Mucosa of descending colon (tissue), 3 donors: ENCODE measurements at regions not wholly inside any gene's neighbourhood (a gene's known extent, or its start where the extent isn't known, plus 50 kb on each side); places are given as distances from the start of the nearest gene placed in this dataset.
"Not testable (repeated sequence)": the region's sequence is repeated elsewhere in the genome, so short reads cannot be mapped to it uniquely, and the experiment has no call there.

Experiments
- ATAC-seq: fragments of 200-7000 bp; cut with Tn5 transposase; one replicate; pipeline ENCODE4 v1.9.1; 2020; ENCODE audit warnings: mild to moderate bottlenecking, moderate library complexity
- DNase-seq, 3 donors: peaks; one replicate each; pipeline ENCODE4 v3.0.0-alpha.2; 2020
- H3K36me3 ChIP-seq: fragments of 200-600 bp; one replicate; pipeline ENCODE4 v1.8.0; 2021; ENCODE audit warnings: low read depth, mild to moderate bottlenecking
- H3K4me1 ChIP-seq: fragments of 200-600 bp; one replicate; pipeline ENCODE4 v1.8.0; 2021; ENCODE audit warnings: low read depth, mild to moderate bottlenecking
- H3K4me3 ChIP-seq: fragments of 200-600 bp; one replicate; pipeline ENCODE4 v1.8.0; 2021; ENCODE audit warnings: mild to moderate bottlenecking
- H3K9me3 ChIP-seq: fragments of 200-600 bp; one replicate; pipeline ENCODE4 v1.8.0; 2021; ENCODE audit warnings: mild to moderate bottlenecking
- CTCF ChIP-seq: fragments of 200-600 bp; IDR thresholded peaks from one replicate; pipeline ENCODE4 v1.8.0; 2022; ENCODE audit warnings: antibody characterized with exemption, mild to moderate bottlenecking
- intact Hi-C, 2 donors: fragments of 100-400 bp; cut with DNase I in 1 of 2; cut with micrococcal nuclease in 1 of 2; formaldehyde crosslinking; loops; one replicate each; pipeline versions ENCODE4 v1.11.0 to v1.11.1; 2022; cut with DNase I, micrococcal nuclease
- donor health status: DM: no; HTN: no; CAD: no; lungs with moderate emphysema.
- donor health status: DM: no; HTN: no; CAD: no.
- donor health status: DM: no; HTN: yes; CAD: no.

GRCh38 chr14:86084097-86084496 is 554.2 kb downstream of the FLRT2 start:
- intact Hi-C loops, result no loop called here
- no peak for TF ChIP-seq CTCF
- ATAC-seq (no peak), DNase-seq (no peak)
- no peak overlapping the region for H3K4me3 ChIP-seq
- peaks cover 31% of the 10 kb centered on the region for H3K9me3 ChIP-seq
- no peaks in the 10 kb centered on the region for H3K4me1 ChIP-seq
- H3K36me3 ChIP-seq, result no peaks in the 10 kb centered on the region

GRCh38 chr14:86083616-86084015 is 553.7 kb downstream of the FLRT2 start:
- DNase-seq, result no peak
- no peak for TF ChIP-seq CTCF
- peaks cover 31% of the 10 kb centered on the region for H3K9me3 ChIP-seq
- intact Hi-C loops, result no loop called here
- no peaks in the 10 kb centered on the region for H3K4me1 ChIP-seq
- H3K4me3 ChIP-seq, result no peak overlapping the region
- H3K36me3 ChIP-seq, result no peaks in the 10 kb centered on the region
- ATAC-seq, result no peak

- H3K36me3 ChIP-seq, result no peaks in the 10 kb centered on the region
- no peak overlapping the region for H3K4me3 ChIP-seq
- TF ChIP-seq CTCF, result no peak
- H3K9me3 ChIP-seq, result peaks cover 3% of the 10 kb centered on the region
- H3K4me1 ChIP-seq, result no peaks in the 10 kb centered on the region
- ATAC-seq (no peak), DNase-seq (no peak)
- intact Hi-C loops, result no loop called here
Observed at GRCh38 chr14:86072116-86072894, 542.4 kb downstream of the FLRT2 start.

DNA sequence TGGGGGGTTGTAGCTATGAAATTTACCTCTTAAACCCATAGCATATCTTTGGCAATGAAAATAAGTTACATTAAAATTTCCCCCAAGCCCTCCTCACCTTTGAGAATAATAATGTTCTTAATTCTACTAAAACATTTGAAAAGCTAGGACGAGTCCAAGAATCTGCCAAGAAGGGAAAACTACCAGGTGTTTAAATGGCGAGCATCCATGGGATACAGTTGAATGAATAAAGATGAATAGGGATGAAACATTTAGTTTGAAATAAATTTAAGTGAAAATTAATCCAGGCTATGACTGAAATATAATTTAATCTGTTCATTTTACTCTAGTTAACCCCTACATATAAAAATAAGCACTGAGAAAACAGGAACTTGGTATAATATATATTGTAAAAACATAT is 536.7 kb downstream of the FLRT2 start:
- H3K4me3 ChIP-seq, result no peak overlapping the region
- DNase-seq, result no peak
- no peaks in the 10 kb centered on the region for H3K4me1 ChIP-seq
- H3K9me3 ChIP-seq, result peaks cover 10% of the 10 kb centered on the region
- no peak for ATAC-seq
- no peak for TF ChIP-seq CTCF
- intact Hi-C loops, result no loop called here
- H3K36me3 ChIP-seq, result no peaks in the 10 kb centered on the region

DNA sequence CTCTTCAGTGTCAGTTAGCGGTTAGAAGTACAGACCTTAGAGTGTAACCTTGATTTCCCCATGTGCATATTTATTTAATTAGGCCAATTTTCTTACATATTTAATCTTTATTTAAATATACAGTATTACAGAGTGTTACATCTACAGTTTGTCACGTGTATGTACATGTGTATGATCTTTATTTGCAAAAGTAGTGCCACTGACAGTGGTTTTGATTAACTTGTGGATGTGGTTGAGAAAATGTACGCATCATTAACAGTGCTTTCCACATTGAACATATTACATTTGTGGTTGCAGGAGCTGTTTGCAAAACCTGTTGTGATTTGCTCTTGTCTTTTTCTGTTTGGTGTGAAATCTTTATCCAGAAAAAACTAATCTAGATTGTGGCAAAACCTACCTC is 535.5 kb downstream of the FLRT2 start:
- Histone ChIP-seq H3K9me3 (peaks cover 10% of the 10 kb centered on the region), H3K36me3 (no peaks in the 10 kb centered on the region), H3K4me3 (no peak overlapping the region), H3K4me1 (no peaks in the 10 kb centered on the region)
- ATAC-seq (no peak), DNase-seq (no peak)
- intact Hi-C loops, result no loop called here
- TF ChIP-seq CTCF, result no peak

DNA sequence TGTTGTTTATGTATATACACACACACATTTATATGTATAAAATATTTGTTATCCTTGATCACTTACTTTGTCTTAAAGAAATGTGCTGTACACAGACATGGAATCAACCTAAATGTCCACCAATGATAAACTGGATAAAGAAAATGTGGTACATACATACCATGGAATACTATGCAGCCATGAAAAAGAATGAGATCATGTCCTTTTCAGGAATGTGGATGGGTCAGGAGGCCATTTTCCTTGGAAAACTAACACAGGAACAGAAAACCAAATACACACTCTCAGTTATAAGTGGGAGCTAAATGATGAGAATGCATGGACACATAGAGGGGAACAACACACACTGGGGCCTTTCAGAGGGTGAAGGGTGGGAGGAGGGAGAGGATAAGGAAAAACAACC is 534.7 kb downstream of the FLRT2 start:
- not testable (repeated sequence) for ATAC-seq

More for the DNA sequence above, 534.7 kb downstream of the FLRT2 start:
- DNase-seq, H3K9me3 ChIP-seq, H3K36me3 ChIP-seq, H3K4me3 ChIP-seq, H3K4me1 ChIP-seq, intact Hi-C loops: not testable (repeated sequence)
